H7 (cell line): ENCODE measurements at regions not wholly inside any gene's neighbourhood (a gene's known extent, or its start where the extent isn't known, plus 50 kb on each side); places are given as distances from the start of the nearest gene placed in this dataset.

Source experiments
- DNase-seq: peaks from one replicate; pipeline ENCODE4 v3.0.0; 2012
- H3K27me3 ChIP-seq: 2 replicates; pipeline ENCODE4 v1.6.0; 2011; ENCODE audit warnings: mild to moderate bottlenecking, low read length; ENCODE audit not compliant: control insufficient read depth, insufficient read depth
- H3K36me3 ChIP-seq: replicated peaks from 2 replicates; pipeline ENCODE4 v1.5.1; 2011; ENCODE audit warnings: low read length; ENCODE audit not compliant: control insufficient read depth, insufficient read depth
- H3K4me3 ChIP-seq: 2 replicates; pipeline ENCODE4 v1.5.1; 2011; ENCODE audit warnings: low read depth, mild to moderate bottlenecking, control low read depth, low read length, moderate library complexity; ENCODE audit not compliant: insufficient read depth

GRCh38 chr5:173719731-173720082 lies 103.3 kb upstream of the BOD1 start:
- no peak for DNase-seq
- Histone ChIP-seq H3K4me3 (no peak overlapping the region), H3K27me3 (no peaks in the 10 kb centered on the region), H3K36me3 (peaks cover 2% of the 10 kb centered on the region; the same call in 1 of the 2 replicates)

GRCh38 chr5:173720286-173720952 lies 104.0 kb upstream of the BOD1 start:
- Histone ChIP-seq H3K27me3 (no peaks in the 10 kb centered on the region), H3K36me3 (peaks cover 2% of the 10 kb centered on the region; the same call in 1 of the 2 replicates), H3K4me3 (no peak overlapping the region)
- no peak for DNase-seq

- H3K27me3 ChIP-seq: no peaks in the 10 kb centered on the region
- no peak for DNase-seq
- peaks cover 2% of the 10 kb centered on the region; the same call in 1 of the 2 replicates for H3K36me3 ChIP-seq
- no peak overlapping the region for H3K4me3 ChIP-seq
Measured at GRCh38 chr5:173720953-173721600, 104.6 kb upstream of the BOD1 start.

GRCh38 chr5:173721601-173722232 lies 105.3 kb upstream of the BOD1 start:
- Histone ChIP-seq H3K36me3 (peaks cover 2% of the 10 kb centered on the region; the same call in 1 of the 2 replicates), H3K27me3 (no peaks in the 10 kb centered on the region), H3K4me3 (no peak overlapping the region)
- DNase-seq: no peak

GRCh38 chr5:173726846-173727557 lies 110.6 kb upstream of the BOD1 start:
- H3K4me3 ChIP-seq: no peak overlapping the region
- peaks cover 2% of the 10 kb centered on the region for H3K36me3 ChIP-seq
- no peaks in the 10 kb centered on the region for H3K27me3 ChIP-seq
- no peak for DNase-seq

GRCh38 chr5:173727839-173728778 lies 111.7 kb upstream of the BOD1 start:
- no peak for DNase-seq
- H3K36me3 ChIP-seq: peaks cover 2% of the 10 kb centered on the region
- H3K4me3 ChIP-seq: no peak overlapping the region
- H3K27me3 ChIP-seq: no peaks in the 10 kb centered on the region

GRCh38 chr5:173729079-173729765 lies 112.8 kb upstream of the BOD1 start:
- Histone ChIP-seq H3K4me3 (no peak overlapping the region), H3K27me3 (no peaks in the 10 kb centered on the region), H3K36me3 (peaks cover 2% of the 10 kb centered on the region)
- DNase-seq: no peak

GRCh38 chr5:173730632-173731298 lies 114.3 kb upstream of the BOD1 start:
- H3K27me3 ChIP-seq: no peaks in the 10 kb centered on the region
- no peak for DNase-seq
- H3K36me3 ChIP-seq: peaks cover 2% of the 10 kb centered on the region
- H3K4me3 ChIP-seq: no peak overlapping the region

- Histone ChIP-seq H3K36me3 (no peaks in the 10 kb centered on the region; the same call in none of the 2 replicates), H3K4me3 (no peak overlapping the region), H3K27me3 (no peaks in the 10 kb centered on the region)
- DNase-seq: no peak
Measured at GRCh38 chr5:173733021-173733420, 116.6 kb upstream of the BOD1 start.

- Histone ChIP-seq H3K36me3 (peaks cover 1% of the 10 kb centered on the region), H3K27me3 (no peaks in the 10 kb centered on the region), H3K4me3 (no peak overlapping the region)
- no peak for DNase-seq
Measured at GRCh38 chr5:173733425-173733824, 117.0 kb upstream of the BOD1 start.

- no peaks in the 10 kb centered on the region for H3K27me3 ChIP-seq
- H3K4me3 ChIP-seq: no peak overlapping the region
- DNase-seq: no peak
- H3K36me3 ChIP-seq: peaks cover 1% of the 10 kb centered on the region
Measured at GRCh38 chr5:173733831-173734501, 117.5 kb upstream of the BOD1 start.

GRCh38 chr5:173734716-173735115 lies 118.3 kb upstream of the BOD1 start:
- Histone ChIP-seq H3K36me3 (peaks cover 1% of the 10 kb centered on the region), H3K27me3 (no peaks in the 10 kb centered on the region)
- DNase-seq: no peak

GRCh38 chr5:173735184-173735583 lies 118.7 kb upstream of the BOD1 start:
- no peaks in the 10 kb centered on the region for H3K27me3 ChIP-seq
- H3K4me3 ChIP-seq: no peak overlapping the region
- no peak for DNase-seq
- H3K36me3 ChIP-seq: peaks cover 1% of the 10 kb centered on the region

More at GRCh38 chr5:173734716-173735115, 118.3 kb upstream of the BOD1 start:
- no peak overlapping the region for H3K4me3 ChIP-seq
